Dedifferentiated amniotic fluid mesenchymal stem cell (primary cell): ENCODE measurements at regions not wholly inside any gene's neighbourhood (a gene's known extent, or its start where the extent isn't known, plus 50 kb on each side); places are given as distances from the start of the nearest gene placed in this dataset.

Experiments used
- DNase-seq: peaks from one replicate; pipeline ENCODE4 v3.0.0-alpha.2; 2016; ENCODE audit errors: extremely low spot score

- DNase-seq, result no peak
Measured at GRCh38 chr5:29950416-29951145, 1242.9 kb upstream of the CDH6 start.

GRCh38 chr5:29949301-29949872, 1244.1 kb upstream of the CDH6 start:
- DNase-seq, result no peak

DNA sequence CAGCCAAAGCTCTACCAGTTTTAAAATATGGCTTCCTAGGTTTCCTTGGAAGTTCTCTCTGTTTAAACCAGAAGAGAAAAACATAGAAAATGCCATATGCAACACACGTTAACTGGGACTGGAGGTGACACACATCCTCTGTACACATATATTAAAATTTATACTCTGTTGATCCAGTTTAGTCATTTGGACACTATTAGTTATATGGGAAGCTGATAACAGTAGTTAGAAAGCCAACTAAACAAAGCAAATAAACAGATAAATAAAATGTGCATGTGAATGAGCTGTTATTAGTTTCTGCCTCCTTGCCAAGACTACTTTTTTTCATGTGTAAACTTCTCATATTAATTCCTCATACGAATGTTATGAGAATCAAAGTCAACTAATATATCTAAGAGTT, 1249.2 kb upstream of the CDH6 start:
- no peak for DNase-seq

- DNase-seq, result no peak
Measured at GRCh38 chr5:29942089-29942488, 1251.4 kb upstream of the CDH6 start.

GRCh38 chr5:29939988-29940387, 1253.5 kb upstream of the CDH6 start:
- no peak for DNase-seq

DNA sequence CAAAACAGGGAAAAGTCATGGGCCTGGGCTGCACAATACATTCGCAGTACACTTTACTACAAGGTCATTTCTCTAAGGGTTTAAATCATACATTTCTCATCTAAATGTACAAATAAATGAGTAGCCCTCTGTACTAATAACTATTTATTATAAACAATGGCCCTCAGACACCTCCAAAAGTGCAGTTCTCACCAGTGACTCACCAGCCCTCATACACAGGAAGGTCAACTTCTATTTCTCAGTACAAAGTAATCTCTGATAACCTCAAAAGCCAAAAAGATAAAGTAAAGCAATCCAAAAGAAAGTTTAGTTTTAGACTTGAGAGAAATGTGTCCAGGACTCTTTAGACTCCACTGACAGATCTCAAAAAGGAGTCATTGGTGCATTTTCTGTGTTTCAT, 1258.1 kb upstream of the CDH6 start:
- DNase-seq, result no peak

DNA sequence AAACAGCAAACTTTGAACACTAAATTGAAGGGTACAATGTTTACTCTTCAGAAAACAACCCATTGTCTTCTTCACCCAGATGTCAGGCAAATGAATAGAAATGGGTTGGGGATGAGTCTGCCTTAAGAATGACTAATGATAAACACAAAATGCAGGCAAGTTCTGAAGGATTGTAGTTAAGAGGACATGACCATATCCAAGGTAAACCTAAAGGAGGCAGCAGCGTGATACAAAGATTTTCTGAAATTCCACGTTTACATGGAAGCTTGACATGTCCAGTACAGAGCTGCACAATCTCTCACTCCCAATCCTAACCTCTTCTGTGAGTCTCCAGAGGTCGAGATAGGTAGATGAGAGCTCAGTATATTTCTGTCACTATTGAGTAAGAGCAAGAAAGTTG, 1263.2 kb upstream of the CDH6 start:
- DNase-seq, result no peak

DNA sequence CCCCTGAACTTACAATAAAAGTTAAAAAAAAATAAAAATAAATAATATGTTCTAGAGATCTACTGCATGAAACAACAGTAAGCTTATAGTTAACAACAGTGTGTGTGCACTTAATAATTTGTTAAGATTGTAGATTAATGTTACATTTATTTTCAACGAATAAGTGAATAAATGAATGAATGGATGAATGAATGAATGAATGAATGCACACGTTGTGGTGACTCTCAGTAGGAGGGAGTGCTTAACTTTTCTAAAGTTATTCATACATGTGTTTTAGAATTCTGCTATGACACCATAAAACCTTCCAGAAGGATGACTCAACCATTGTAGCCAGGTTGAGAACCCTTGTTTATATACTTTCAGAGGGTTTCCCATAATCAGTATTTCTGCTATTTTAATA, 1269.4 kb upstream of the CDH6 start:
- no peak for DNase-seq

GRCh38 chr5:29905626-29906353, 1287.7 kb upstream of the CDH6 start:
- no peak for DNase-seq

DNA sequence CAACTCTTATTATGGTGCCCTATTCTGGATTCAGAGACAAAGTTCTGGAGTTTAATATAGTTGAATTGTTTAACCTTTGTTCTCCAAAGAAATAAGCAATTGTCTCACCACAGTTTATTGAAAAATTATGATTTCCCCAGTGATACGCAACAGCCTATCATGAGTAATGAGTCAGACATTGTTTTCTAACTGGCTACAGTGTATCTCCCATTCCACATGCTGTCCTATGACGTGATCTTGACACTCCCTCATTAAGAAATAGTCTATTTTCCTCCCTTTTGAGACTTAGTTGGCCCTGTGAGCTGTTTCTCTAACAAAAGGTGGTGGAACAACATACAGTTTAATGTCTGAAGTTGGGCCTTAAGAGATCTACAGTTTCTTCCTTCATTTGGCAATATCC, 1290.6 kb upstream of the CDH6 start:
- no peak for DNase-seq

- no peak for DNase-seq
Measured at GRCh38 chr5:29899583-29899982, 1293.9 kb upstream of the CDH6 start.

- no peak for DNase-seq
Measured at GRCh38 chr5:29897916-29898315, 1295.6 kb upstream of the CDH6 start.

DNA sequence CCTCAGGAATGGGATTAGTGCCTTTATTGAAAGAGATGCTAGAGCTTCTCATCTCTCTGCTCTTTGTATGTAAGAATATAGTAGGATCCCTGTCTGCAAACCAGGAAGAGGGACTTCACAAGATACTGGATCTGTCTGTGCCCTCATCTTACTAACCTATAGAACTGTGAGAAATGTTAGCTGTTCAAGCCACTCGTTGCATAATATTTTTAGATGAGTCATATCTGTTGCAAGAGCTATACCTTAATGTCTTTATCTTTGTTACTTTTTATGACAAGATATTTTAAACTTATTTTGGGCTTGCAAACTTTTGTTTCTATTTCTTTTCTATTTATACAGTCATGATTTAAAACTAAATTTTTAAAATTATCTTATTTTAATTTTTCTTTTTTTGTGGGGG, 1296.8 kb upstream of the CDH6 start:
- no peak for DNase-seq

GRCh38 chr5:29894668-29895067, 1298.8 kb upstream of the CDH6 start:
- no peak for DNase-seq

DNA sequence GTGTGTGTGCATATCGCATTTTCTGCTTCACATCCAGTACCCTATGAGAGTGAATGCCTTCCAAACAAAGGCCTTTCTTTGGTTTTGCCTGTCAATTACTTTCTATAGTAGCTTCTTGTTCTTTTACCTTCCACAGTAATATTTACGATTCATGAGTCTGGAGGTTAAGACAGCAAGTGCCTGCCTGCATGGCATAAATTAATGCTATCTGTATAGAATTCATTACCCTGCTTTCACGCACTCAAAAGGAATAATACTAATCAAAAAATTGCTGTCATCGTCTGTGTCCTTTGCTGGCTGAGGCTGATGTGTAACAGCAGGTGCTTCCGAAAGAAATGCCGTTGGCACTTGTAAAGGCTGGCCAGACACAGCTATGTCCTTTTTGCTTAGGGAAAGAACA, 1304.4 kb upstream of the CDH6 start:
- no peak for DNase-seq

- DNase-seq, result no peak
Measured at GRCh38 chr5:29885595-29885994, 1307.9 kb upstream of the CDH6 start.

GRCh38 chr5:29882036-29882435, 1311.5 kb upstream of the CDH6 start:
- DNase-seq, result no peak

DNA sequence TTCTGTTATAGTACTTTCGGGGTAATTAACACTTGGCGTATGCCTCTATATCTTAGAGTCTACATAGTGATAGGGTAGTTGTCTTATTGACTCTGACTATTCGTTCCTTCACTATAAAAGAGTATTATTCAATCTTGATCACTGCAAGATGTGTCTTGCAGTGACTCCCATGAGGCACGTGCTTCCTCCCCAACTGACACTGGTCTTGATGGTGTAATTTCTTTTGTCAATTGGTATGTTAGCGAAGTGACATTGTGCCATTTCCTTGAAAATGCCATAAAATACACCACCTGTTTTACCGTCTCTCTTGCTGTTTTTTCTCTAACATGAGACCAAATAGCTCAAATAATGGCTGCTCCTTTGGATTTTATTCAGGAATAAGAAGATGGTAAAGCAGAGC, 1314.1 kb upstream of the CDH6 start:
- DNase-seq, result no peak

DNA sequence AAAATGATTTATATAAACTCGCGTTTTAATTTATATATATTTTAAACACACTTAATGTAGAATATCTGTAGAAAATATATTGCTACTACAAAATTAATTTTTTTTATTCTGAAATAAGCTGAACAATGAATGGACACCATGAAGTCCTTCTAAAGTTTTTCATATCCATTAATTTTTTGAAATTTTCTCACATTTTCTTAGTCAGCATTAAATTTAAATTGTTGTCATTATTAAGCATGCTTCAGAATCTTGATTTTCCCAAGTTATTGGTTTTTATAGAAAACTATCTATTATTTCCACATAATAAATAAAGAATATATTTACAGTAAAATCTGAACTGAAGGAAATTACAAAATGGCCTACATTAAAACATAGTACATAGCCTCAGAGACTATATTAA, 1314.9 kb upstream of the CDH6 start:
- DNase-seq, result no peak

GRCh38 chr5:29867155-29867554, 1326.3 kb upstream of the CDH6 start:
- no peak for DNase-seq

DNA sequence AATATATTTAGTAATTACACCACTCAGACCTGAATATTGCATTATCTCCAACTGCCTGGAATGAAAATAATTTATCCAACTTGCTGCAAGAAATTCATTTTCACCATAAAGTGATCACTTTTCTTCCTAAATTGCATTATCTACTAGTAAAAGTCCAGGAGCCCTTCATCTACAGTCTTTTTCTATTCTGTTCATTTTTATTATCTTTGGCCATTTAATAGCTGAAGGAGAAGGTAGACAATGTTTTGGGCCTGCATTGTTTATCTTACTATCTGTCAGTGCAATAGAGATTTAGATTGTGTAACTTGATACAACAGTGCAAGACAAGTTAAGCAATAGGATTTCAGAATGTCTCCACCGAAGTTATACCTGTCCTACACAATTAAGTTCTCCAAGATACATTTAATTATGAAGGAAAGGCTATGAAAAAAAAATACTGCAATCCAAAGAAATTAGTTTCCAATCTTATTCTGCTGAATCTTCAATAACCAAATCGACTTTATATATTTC, 1339.7 kb upstream of the CDH6 start:
- DNase-seq, result no peak

- DNase-seq, result no peak
Measured at GRCh38 chr5:29852329-29852728, 1341.2 kb upstream of the CDH6 start.

DNA sequence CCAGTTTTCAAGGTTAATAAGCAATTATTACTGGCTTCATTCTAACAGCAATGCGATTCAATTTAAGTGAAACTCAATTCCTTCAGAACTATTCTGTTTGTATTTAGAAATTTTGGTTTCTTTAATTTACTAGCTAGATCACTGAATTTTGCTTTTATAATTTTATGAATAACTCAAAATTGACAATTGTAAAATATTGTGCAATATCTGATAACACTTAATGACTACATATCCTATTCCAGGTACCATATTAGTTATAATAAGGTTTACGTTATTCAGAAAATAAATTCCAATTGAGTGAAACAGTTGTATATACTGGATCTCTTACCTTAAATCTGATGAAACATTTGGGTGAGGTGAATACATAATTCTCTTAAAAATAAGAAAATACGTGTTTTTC, 1348.3 kb upstream of the CDH6 start:
- no peak for DNase-seq
